ENCODE measurements at regions not wholly inside any gene's neighbourhood (a gene's known extent, or its start where the extent isn't known, plus 50 kb on each side); places are given as distances from the start of the nearest gene placed in this dataset.
"Not testable (repeated sequence)": the region's sequence is repeated elsewhere in the genome, so short reads cannot be mapped to it uniquely, and the experiment has no call there.

- no peaks in the 10 kb centered on the region for H3K9me3 ChIP-seq (ENCODE audit: control insufficient read depth, insufficient read depth, low read depth, low read length)
- H3K9ac ChIP-seq (ENCODE audit: insufficient read depth, low read length): no peak overlapping the region
- H3K27me3 ChIP-seq (ENCODE audit: control insufficient read depth, insufficient read depth, low read length): no peaks in the 10 kb centered on the region
- no peak overlapping the region for H3K4me3 ChIP-seq (replicated peaks in 1 of 4; ENCODE audit: control extremely low read depth in 1 of 4, insufficient read depth in 1 of 4, low read depth in 3 of 4, low read length in 4 of 4)
- no peak for DNase-seq (ENCODE audit: low read depth in 2 of 2)
- H3K79me2 ChIP-seq (ENCODE audit: control insufficient read depth, insufficient read depth, low read length): no peaks in the 10 kb centered on the region
- H3K36me3 ChIP-seq (ENCODE audit: control insufficient read depth, insufficient read depth, low read length): no peaks in the 10 kb centered on the region
- no peak overlapping the region for H3K27ac ChIP-seq (ENCODE audit: insufficient read depth, low read length)
- H4K20me1 ChIP-seq (ENCODE audit: control insufficient read depth, extremely low read depth, insufficient read depth, low read length): no peaks in the 10 kb centered on the region
- H3K4me1 ChIP-seq (ENCODE audit: control insufficient read depth, extremely low read depth, insufficient read depth, low read length): no peaks in the 10 kb centered on the region
- no peak overlapping the region for H3K4me2 ChIP-seq (ENCODE audit: extremely low read depth, insufficient read depth, low read length)
- TF ChIP-seq EZH2 (IDR thresholded peaks at IDR 0.05; ENCODE audit: low read length, missing control alignments) (no peak), CTCF (conservative IDR thresholded peaks at IDR 0.05 in 1 of 2, IDR thresholded peaks at IDR 0.05 in 1 of 2; ENCODE audit: low read depth in 1 of 2, low read length in 2 of 2) (no peak)
- no peak overlapping the region for H2AFZ ChIP-seq (ENCODE audit: low read length)
These were observed 552.3 kb upstream of the GRM3 start for GRCh38 chr7:86091369-86091768.

DNA sequence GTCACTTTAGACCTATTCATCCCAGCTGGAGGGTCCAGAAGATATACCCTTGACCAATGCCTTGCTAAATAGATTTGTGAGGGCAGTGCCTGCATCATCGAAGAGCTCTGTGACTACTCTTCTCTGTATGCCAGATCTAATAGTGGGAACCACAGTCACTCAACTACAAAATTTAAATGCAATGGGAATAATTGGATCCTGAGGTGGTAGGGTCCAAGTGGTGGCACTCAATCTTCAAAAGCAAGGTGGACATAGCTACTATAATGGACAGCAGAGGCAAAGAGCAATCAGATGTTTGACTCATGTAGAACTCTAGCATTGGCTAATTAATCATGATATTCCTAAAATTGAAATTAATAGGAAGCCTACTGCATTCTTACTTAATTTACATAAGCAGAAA, 554.3 kb upstream of the GRM3 start:
- Histone ChIP-seq H3K4me3 (replicated peaks in 1 of 4; ENCODE audit: control extremely low read depth in 1 of 4, insufficient read depth in 1 of 4, low read depth in 3 of 4, low read length in 4 of 4) (no peak overlapping the region), H3K4me1 (ENCODE audit: control insufficient read depth, extremely low read depth, insufficient read depth, low read length) (no peaks in the 10 kb centered on the region), H3K27me3 (ENCODE audit: control insufficient read depth, insufficient read depth, low read length) (no peaks in the 10 kb centered on the region), H3K36me3 (ENCODE audit: control insufficient read depth, insufficient read depth, low read length) (no peaks in the 10 kb centered on the region), H3K79me2 (ENCODE audit: control insufficient read depth, insufficient read depth, low read length) (no peaks in the 10 kb centered on the region), H4K20me1 (ENCODE audit: control insufficient read depth, extremely low read depth, insufficient read depth, low read length) (no peaks in the 10 kb centered on the region), H3K9me3 (ENCODE audit: control insufficient read depth, insufficient read depth, low read depth, low read length) (no peaks in the 10 kb centered on the region), H3K9ac (ENCODE audit: insufficient read depth, low read length) (no peak overlapping the region), H3K4me2 (ENCODE audit: extremely low read depth, insufficient read depth, low read length) (no peak overlapping the region), H3K27ac (ENCODE audit: insufficient read depth, low read length) (no peak overlapping the region), H2AFZ (ENCODE audit: low read length) (no peak overlapping the region)
- no peak for DNase-seq (ENCODE audit: low read depth in 2 of 2)
- TF ChIP-seq EZH2 (IDR thresholded peaks at IDR 0.05; ENCODE audit: low read length, missing control alignments) (no peak), CTCF (conservative IDR thresholded peaks at IDR 0.05 in 1 of 2, IDR thresholded peaks at IDR 0.05 in 1 of 2; ENCODE audit: low read depth in 1 of 2, low read length in 2 of 2) (no peak)

- DNase-seq (ENCODE audit: low read depth in 2 of 2); H3K9ac ChIP-seq (ENCODE audit: insufficient read depth, low read length); H4K20me1 ChIP-seq (ENCODE audit: control insufficient read depth, extremely low read depth, insufficient read depth, low read length); H3K9me3 ChIP-seq (ENCODE audit: control insufficient read depth, insufficient read depth, low read depth, low read length); H3K36me3 ChIP-seq (ENCODE audit: control insufficient read depth, insufficient read depth, low read length); H2AFZ ChIP-seq (ENCODE audit: low read length); H3K4me2 ChIP-seq (ENCODE audit: extremely low read depth, insufficient read depth, low read length); H3K27ac ChIP-seq (ENCODE audit: insufficient read depth, low read length); H3K79me2 ChIP-seq (ENCODE audit: control insufficient read depth, insufficient read depth, low read length); H3K4me3 ChIP-seq (replicated peaks in 1 of 4; ENCODE audit: control extremely low read depth in 1 of 4, insufficient read depth in 1 of 4, low read depth in 3 of 4, low read length in 4 of 4); H3K27me3 ChIP-seq (ENCODE audit: control insufficient read depth, insufficient read depth, low read length); H3K4me1 ChIP-seq (ENCODE audit: control insufficient read depth, extremely low read depth, insufficient read depth, low read length): not testable (repeated sequence)
These were observed 579.1 kb upstream of the GRM3 start for GRCh38 chr7:86064572-86064971.

GRCh38 chr7:86058649-86059048, 585.1 kb upstream of the GRM3 start:
- no peak overlapping the region for H3K4me3 ChIP-seq (replicated peaks in 1 of 4; ENCODE audit: control extremely low read depth in 1 of 4, insufficient read depth in 1 of 4, low read depth in 3 of 4, low read length in 4 of 4)
- no peaks in the 10 kb centered on the region for H3K36me3 ChIP-seq (ENCODE audit: control insufficient read depth, insufficient read depth, low read length)
- H4K20me1 ChIP-seq (ENCODE audit: control insufficient read depth, extremely low read depth, insufficient read depth, low read length): no peaks in the 10 kb centered on the region
- no peaks in the 10 kb centered on the region for H3K9me3 ChIP-seq (ENCODE audit: control insufficient read depth, insufficient read depth, low read depth, low read length)
- no peak overlapping the region for H2AFZ ChIP-seq (ENCODE audit: low read length)
- DNase-seq (ENCODE audit: low read depth in 2 of 2): no peak
- H3K4me2 ChIP-seq (ENCODE audit: extremely low read depth, insufficient read depth, low read length): no peak overlapping the region
- no peak overlapping the region for H3K9ac ChIP-seq (ENCODE audit: insufficient read depth, low read length)
- no peaks in the 10 kb centered on the region for H3K4me1 ChIP-seq (ENCODE audit: control insufficient read depth, extremely low read depth, insufficient read depth, low read length)
- no peaks in the 10 kb centered on the region for H3K79me2 ChIP-seq (ENCODE audit: control insufficient read depth, insufficient read depth, low read length)
- H3K27ac ChIP-seq (ENCODE audit: insufficient read depth, low read length): no peak overlapping the region
- no peaks in the 10 kb centered on the region for H3K27me3 ChIP-seq (ENCODE audit: control insufficient read depth, insufficient read depth, low read length)
- TF ChIP-seq CTCF (conservative IDR thresholded peaks at IDR 0.05 in 1 of 2, IDR thresholded peaks at IDR 0.05 in 1 of 2; ENCODE audit: low read depth in 1 of 2, low read length in 2 of 2) (no peak), EZH2 (IDR thresholded peaks at IDR 0.05; ENCODE audit: low read length, missing control alignments) (no peak)
